Stomach smooth muscle (tissue), 2 donors: ENCODE measurements at regions not wholly inside any gene's neighbourhood (a gene's known extent, or its start where the extent isn't known, plus 50 kb on each side); places are given as distances from the start of the nearest gene placed in this dataset.
"Not testable (repeated sequence)": the region's sequence is repeated elsewhere in the genome, so short reads cannot be mapped to it uniquely, and the experiment has no call there.

ENCODE experiments used
- H3K27ac ChIP-seq: one replicate; pipeline ENCODE4 v1.7.0; 2013; ENCODE audit warnings: mild to moderate bottlenecking, low read length, inconsistent platforms
- H3K27me3 ChIP-seq, 2 donors: one replicate each; pipeline ENCODE4 v1.7.0; 2013; ENCODE audit warnings: low read length in 2 of 2; ENCODE audit not compliant: insufficient read depth in 2 of 2, control insufficient read depth in 1 of 2
- H3K36me3 ChIP-seq, 2 donors: one replicate each; pipeline ENCODE4 v1.7.0; 2013; ENCODE audit warnings: low read length in 2 of 2; ENCODE audit not compliant: control insufficient read depth in 2 of 2, insufficient read depth in 2 of 2
- H3K4me1 ChIP-seq: one replicate; pipeline ENCODE4 v1.7.0; 2013; ENCODE audit warnings: low read length; ENCODE audit not compliant: control insufficient read depth, insufficient read depth
- H3K4me3 ChIP-seq, 2 donors: one replicate each; pipeline ENCODE4 v1.7.0; 2013; ENCODE audit warnings: low read length in 2 of 2
- H3K9ac ChIP-seq, 2 donors: one replicate each; pipeline ENCODE4 v1.7.0; 2013; ENCODE audit warnings: low read length in 2 of 2, mild to moderate bottlenecking in 1 of 2
- H3K9me3 ChIP-seq, 2 donors: one replicate each; pipeline ENCODE4 v1.7.0; 2013; ENCODE audit warnings: low read length in 2 of 2; ENCODE audit not compliant: control insufficient read depth in 2 of 2
- donor health status: healthy.
- donor health status: Pancreatic carcinoma.

- Histone ChIP-seq H3K27me3 (no peaks in the 10 kb centered on the region), H3K4me1 (peaks cover 3% of the 10 kb centered on the region), H3K36me3 (no peaks in the 10 kb centered on the region), H3K9me3 (no peaks in the 10 kb centered on the region), H3K4me3 (no peak overlapping the region), H3K27ac (no peak overlapping the region), H3K9ac (no peak overlapping the region)
Measured at GRCh38 chr20:50445354-50446151, 64.6 kb upstream of the PTPN1 start.

- Histone ChIP-seq H3K4me3 (no peak overlapping the region), H3K36me3 (no peaks in the 10 kb centered on the region), H3K9ac (no peak overlapping the region)
Measured at GRCh38 chr20:50446351-50447101, 63.7 kb upstream of the PTPN1 start.

GRCh38 chr20:50447102-50447804, 62.9 kb upstream of the PTPN1 start:
- H3K27me3 ChIP-seq = no peaks in the 10 kb centered on the region
- no peak overlapping the region for H3K9ac ChIP-seq
- H3K4me1 ChIP-seq = peaks cover 7% of the 10 kb centered on the region
- no peak overlapping the region for H3K27ac ChIP-seq
- no peaks in the 10 kb centered on the region for H3K36me3 ChIP-seq
- H3K4me3 ChIP-seq = no peak overlapping the region
- no peaks in the 10 kb centered on the region for H3K9me3 ChIP-seq

More at GRCh38 chr20:50446351-50447101, 63.7 kb upstream of the PTPN1 start:
- Histone ChIP-seq H3K4me1 (peaks cover 4% of the 10 kb centered on the region), H3K27ac (no peak overlapping the region), H3K9me3 (no peaks in the 10 kb centered on the region), H3K27me3 (no peaks in the 10 kb centered on the region)

DNA sequence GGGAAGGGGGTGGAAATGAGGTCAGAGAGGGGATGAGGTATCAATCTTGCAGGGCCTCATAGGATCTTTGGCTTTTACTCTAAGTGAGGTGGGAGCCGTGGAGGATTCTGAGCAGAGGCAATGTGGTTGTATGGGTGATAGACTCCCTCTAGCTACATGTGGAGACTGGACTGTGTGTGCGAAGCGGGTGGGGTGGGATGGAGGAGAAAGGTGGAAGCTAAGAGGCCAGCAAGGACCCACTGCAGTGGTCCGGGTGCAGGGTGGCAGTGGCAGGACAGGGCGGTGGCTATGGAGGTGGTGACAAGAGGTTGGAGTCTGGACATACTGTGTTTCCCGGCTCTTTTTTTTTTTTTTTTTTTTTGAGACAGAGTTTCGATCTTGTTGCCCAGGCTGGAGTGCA, 62.4 kb upstream of the PTPN1 start:
- Histone ChIP-seq H3K27ac (no peak overlapping the region), H3K4me3 (no peak overlapping the region), H3K36me3 (no peaks in the 10 kb centered on the region), H3K27me3 (no peaks in the 10 kb centered on the region), H3K9me3 (no peaks in the 10 kb centered on the region), H3K9ac (no peak overlapping the region), H3K4me1 (peaks cover 7% of the 10 kb centered on the region)

DNA sequence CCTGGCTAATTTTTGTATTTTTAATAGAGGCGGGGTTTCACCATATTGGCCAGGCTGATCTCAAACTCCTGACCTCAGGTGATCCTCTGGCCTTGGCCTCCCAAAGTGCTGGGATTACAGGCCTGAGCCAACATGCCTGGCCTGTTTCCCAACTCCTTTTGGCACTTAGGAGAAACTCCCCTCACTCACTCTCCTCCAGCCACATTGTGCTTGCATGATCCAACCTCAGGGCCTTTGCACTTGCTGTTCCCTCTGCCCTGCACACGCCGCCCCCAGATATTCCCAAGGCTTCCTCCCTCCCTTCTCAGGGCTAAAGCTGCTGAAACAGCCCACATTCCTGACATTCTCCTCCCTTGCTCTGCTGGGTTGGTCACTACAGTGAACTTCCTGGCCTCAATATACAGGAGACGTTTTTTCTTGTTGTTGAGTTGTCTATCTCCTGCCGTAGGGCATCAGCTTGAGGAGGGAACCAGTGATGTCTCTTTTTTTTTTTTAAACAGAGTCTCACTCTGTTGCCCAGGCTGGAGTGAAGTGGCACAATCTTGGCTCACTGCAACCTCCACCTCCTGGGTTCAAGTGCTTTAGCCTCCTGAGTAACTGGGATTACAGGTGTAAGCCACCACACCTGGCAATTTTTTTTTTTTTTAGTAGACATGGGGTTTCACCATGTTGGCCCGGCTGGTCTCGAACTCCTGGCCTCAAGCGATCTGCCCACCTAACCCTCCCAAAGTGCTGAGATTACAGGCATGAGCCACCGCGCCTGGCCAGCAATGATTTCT, 61.4 kb upstream of the PTPN1 start:
- H3K27ac ChIP-seq, H3K9ac ChIP-seq, H3K36me3 ChIP-seq, H3K27me3 ChIP-seq, H3K9me3 ChIP-seq, H3K4me1 ChIP-seq, H3K4me3 ChIP-seq: not testable (repeated sequence)

GRCh38 chr20:50449738-50450492, 60.3 kb upstream of the PTPN1 start:
- H3K27me3 ChIP-seq = no peaks in the 10 kb centered on the region
- no peak overlapping the region for H3K4me3 ChIP-seq
- H3K4me1 ChIP-seq = peaks cover 7% of the 10 kb centered on the region
- no peak overlapping the region for H3K27ac ChIP-seq
- no peaks in the 10 kb centered on the region for H3K36me3 ChIP-seq
- no peak overlapping the region for H3K9ac ChIP-seq
- H3K9me3 ChIP-seq = no peaks in the 10 kb centered on the region

- no peak overlapping the region for H3K27ac ChIP-seq
- no peak overlapping the region for H3K4me3 ChIP-seq
- H3K27me3 ChIP-seq = no peaks in the 10 kb centered on the region
- no peak overlapping the region for H3K9ac ChIP-seq
- H3K9me3 ChIP-seq = no peaks in the 10 kb centered on the region
- peaks cover 7% of the 10 kb centered on the region for H3K4me1 ChIP-seq
- H3K36me3 ChIP-seq = no peaks in the 10 kb centered on the region
Measured at GRCh38 chr20:50450493-50450826, 59.7 kb upstream of the PTPN1 start.

- Histone ChIP-seq H3K4me1 (peaks cover 7% of the 10 kb centered on the region), H3K36me3 (no peaks in the 10 kb centered on the region), H3K9me3 (no peaks in the 10 kb centered on the region), H3K27ac (no peak overlapping the region), H3K4me3 (no peak overlapping the region), H3K9ac (no peak overlapping the region), H3K27me3 (no peaks in the 10 kb centered on the region)
Measured at GRCh38 chr20:50450881-50451752, 59.1 kb upstream of the PTPN1 start.

GRCh38 chr20:50451792-50452425, 58.3 kb upstream of the PTPN1 start:
- not testable (repeated sequence) for H3K36me3 ChIP-seq, H3K27me3 ChIP-seq, H3K4me1 ChIP-seq, H3K9ac ChIP-seq, H3K9me3 ChIP-seq, H3K4me3 ChIP-seq, H3K27ac ChIP-seq
